ENCODE measurements at regions not wholly inside any gene's neighbourhood (a gene's known extent, or its start where the extent isn't known, plus 50 kb on each side); places are given as distances from the start of the nearest gene placed in this dataset.

DNA sequence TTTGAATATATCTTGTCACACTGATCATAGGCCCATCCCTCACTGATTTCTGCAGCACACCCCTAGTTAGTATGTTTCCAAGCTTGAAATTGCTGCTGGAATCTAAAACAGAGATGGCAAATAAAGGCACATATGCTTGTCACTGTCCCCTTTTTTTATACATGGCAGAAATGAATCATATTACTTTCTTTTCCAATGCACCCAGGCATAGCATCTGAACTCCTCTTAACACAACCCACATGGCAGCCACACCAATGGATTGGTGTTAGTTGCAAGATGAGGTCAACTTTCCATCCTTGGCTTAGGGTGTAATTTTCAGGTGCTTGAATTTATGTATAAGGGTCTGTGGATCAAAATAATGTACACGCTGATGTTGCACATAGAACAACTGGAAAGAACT, 473.8 kb upstream of the ZNF608 start:
- DNase-seq (ENCODE audit: extremely low read depth, low read depth): no peak
- no peak for TF ChIP-seq CTCF (IDR thresholded peaks at IDR 0.05; ENCODE audit: low read depth, low read length)

DNA sequence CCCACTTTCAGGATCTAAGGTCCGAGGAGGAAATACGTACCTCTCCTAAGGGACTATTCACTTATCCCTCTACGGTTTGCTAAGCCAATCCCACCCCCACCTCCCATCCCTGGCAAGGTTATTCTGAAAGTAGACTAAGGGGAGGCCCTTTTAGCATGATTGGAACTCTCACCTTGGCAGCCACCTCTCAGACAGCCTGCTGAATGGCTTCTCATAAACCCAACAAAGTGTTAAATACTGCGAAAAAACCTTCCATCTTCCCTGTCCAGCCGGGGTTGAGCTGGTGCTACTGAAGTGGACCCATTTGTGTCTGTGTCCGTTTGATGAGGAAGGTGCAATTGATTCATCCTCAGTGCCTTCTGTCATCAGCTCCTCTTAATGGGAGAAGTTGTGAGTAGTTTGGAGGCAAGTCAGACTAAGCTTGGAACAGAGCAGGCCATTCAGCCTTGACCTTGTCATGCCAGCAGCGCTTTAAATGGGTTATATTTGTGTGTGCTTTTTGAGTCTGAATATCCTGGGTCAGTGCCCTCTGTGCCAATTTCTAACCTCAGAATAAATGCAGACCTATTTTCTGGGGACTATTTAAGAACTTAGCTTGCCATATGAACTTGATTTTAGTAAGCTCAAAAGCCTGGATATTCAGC, 476.3 kb upstream of the ZNF608 start:
- no peak for TF ChIP-seq CTCF (IDR thresholded peaks at IDR 0.05; ENCODE audit: low read depth, low read length)

GRCh38 chr5:125225424-125225823, 479.0 kb upstream of the ZNF608 start:
- no peak for DNase-seq (ENCODE audit: extremely low read depth, low read depth)
- no peak for TF ChIP-seq CTCF (IDR thresholded peaks at IDR 0.05; ENCODE audit: low read depth, low read length)

More for the DNA sequence above, 476.3 kb upstream of the ZNF608 start:
- no peak for DNase-seq (ENCODE audit: extremely low read depth, low read depth)

GRCh38 chr5:125226825-125227224, 480.4 kb upstream of the ZNF608 start:
- DNase-seq (ENCODE audit: extremely low read depth, low read depth): no peak
- TF ChIP-seq CTCF (IDR thresholded peaks at IDR 0.05; ENCODE audit: low read depth, low read length): no peak

- peak; percentile 41 for TF ChIP-seq CTCF (IDR thresholded peaks at IDR 0.05; ENCODE audit: low read depth, low read length)
- DNase-seq (ENCODE audit: extremely low read depth, low read depth): no peak
Measured at GRCh38 chr5:125227333-125228095, 481.1 kb upstream of the ZNF608 start.

DNA sequence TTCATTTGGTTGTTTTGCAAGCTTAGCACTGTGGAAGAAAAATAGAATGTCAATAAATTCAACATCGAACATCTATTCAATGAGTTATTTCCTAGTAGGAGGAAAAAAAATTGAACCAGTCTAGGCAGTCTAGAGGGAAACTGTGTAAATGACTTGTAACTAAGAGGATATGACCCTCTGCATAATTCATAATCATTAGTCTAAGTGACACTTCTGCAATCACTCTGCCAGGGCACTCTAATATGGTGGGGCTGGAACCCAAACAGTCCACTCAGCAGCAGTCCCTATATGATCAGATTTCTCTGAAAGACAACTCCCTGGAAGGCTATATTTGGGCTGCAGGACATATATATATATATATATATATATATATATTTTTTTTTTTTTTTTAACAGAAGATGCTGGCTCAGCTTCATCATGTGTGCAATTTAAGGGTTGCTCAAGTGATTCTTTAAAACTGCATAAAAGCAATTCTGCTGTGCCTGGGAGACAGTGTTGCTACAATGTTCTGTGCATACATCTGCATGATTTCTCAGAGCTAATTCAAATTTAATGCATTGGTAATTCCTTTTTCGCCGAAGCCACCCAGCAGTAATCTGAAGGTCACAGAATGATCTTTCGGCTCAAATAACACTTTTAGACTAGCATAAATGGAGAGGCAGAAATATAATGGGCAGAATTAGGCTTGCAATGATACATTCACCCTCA, 482.1 kb upstream of the ZNF608 start:
- no peak for DNase-seq (ENCODE audit: extremely low read depth, low read depth)
- TF ChIP-seq CTCF (IDR thresholded peaks at IDR 0.05; ENCODE audit: low read depth, low read length): no peak

- DNase-seq (ENCODE audit: extremely low read depth, low read depth): no peak
- TF ChIP-seq CTCF (IDR thresholded peaks at IDR 0.05; ENCODE audit: low read depth, low read length): no peak
Measured at GRCh38 chr5:125229556-125229955, 483.1 kb upstream of the ZNF608 start.

Measured in AG09319 (cell line).